ACHN (cell line): ENCODE measurements at regions not wholly inside any gene's neighbourhood (a gene's known extent, or its start where the extent isn't known, plus 50 kb on each side); places are given as distances from the start of the nearest gene placed in this dataset.

Experiments used
- DNase-seq: peaks from one replicate; pipeline ENCODE4 v3.0.0-alpha.2; 2015
- in situ Hi-C: cut with HindIII; loops from 2 replicates; pipeline ENCODE4 v1.10.0; 2017; ENCODE audit warnings: low sequenced_read_pairs, low pct_ligation_motif_present, low pct_unique_long_range_greater_than_20kb

GRCh38 chr5:19406576-19407365 is 581.2 kb downstream of the CDH18 start:
- no peak for DNase-seq
- in situ Hi-C loops: no loop called here

DNA sequence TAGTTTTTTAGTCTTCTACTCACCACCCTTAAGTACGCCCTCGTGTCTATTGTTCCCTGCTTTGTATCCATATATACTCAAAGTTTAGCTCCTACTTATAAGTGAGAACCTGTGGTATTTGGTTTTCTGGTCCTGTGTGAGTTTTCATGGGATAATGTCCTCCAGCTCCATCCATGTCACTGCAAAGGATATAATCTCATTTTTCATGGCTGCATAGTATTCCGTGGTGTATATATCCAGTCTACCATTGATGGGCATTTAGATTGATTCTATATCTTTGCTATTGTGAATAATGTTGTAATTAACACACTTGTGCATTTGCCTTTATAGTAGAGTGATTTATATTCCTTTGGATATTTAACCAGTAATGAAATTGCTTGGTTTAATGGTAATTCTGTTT is 579.9 kb downstream of the CDH18 start:
- no peak for DNase-seq
- in situ Hi-C loops: no loop called here

GRCh38 chr5:19411936-19412335 is 576.1 kb downstream of the CDH18 start:
- in situ Hi-C loops: no loop called here
- no peak for DNase-seq
